ENCODE measurements at regions not wholly inside any gene's neighbourhood (a gene's known extent, or its start where the extent isn't known, plus 50 kb on each side); places are given as distances from the start of the nearest gene placed in this dataset.

GRCh38 chr12:89999699-90000505 is 291.3 kb upstream of the ATP2B1 start:
- H3K4me3 ChIP-seq (ENCODE audit: low read depth, low read length) = no peak overlapping the region
- H3K27ac ChIP-seq (ENCODE audit: low read depth, low read length) = no peak overlapping the region
- no peaks in the 10 kb centered on the region for H3K79me2 ChIP-seq (ENCODE audit: control insufficient read depth, insufficient read depth, low read length, unreplicated experiment)
- H2AFZ ChIP-seq (ENCODE audit: low read length, unreplicated experiment) = peak overlapping the region; percentile 21
- H3K4me1 ChIP-seq (ENCODE audit: control insufficient read depth, insufficient read depth, low read length, unreplicated experiment) = no peaks in the 10 kb centered on the region
- no peaks in the 10 kb centered on the region for H3K27me3 ChIP-seq (ENCODE audit: insufficient read depth, low read length)
- H3K36me3 ChIP-seq (ENCODE audit: insufficient read depth, low read length) = no peaks in the 10 kb centered on the region

GRCh38 chr12:89995870-89996269 is 287.2 kb upstream of the ATP2B1 start:
- Histone ChIP-seq H3K36me3 (ENCODE audit: insufficient read depth, low read length) (no peaks in the 10 kb centered on the region), H3K27me3 (ENCODE audit: insufficient read depth, low read length) (no peaks in the 10 kb centered on the region), H2AFZ (ENCODE audit: low read length, unreplicated experiment) (no peak overlapping the region), H3K4me3 (ENCODE audit: low read depth, low read length) (no peak overlapping the region), H3K79me2 (ENCODE audit: control insufficient read depth, insufficient read depth, low read length, unreplicated experiment) (no peaks in the 10 kb centered on the region), H3K27ac (ENCODE audit: low read depth, low read length) (no peak overlapping the region), H3K4me1 (ENCODE audit: control insufficient read depth, insufficient read depth, low read length, unreplicated experiment) (no peaks in the 10 kb centered on the region)

- H3K27me3 ChIP-seq (ENCODE audit: insufficient read depth, low read length) = no peaks in the 10 kb centered on the region
- H3K79me2 ChIP-seq (ENCODE audit: control insufficient read depth, insufficient read depth, low read length, unreplicated experiment) = no peaks in the 10 kb centered on the region
- H3K27ac ChIP-seq (ENCODE audit: low read depth, low read length) = no peak overlapping the region
- H2AFZ ChIP-seq (ENCODE audit: low read length, unreplicated experiment) = no peak overlapping the region
- H3K4me1 ChIP-seq (ENCODE audit: control insufficient read depth, insufficient read depth, low read length, unreplicated experiment) = no peaks in the 10 kb centered on the region
- H3K36me3 ChIP-seq (ENCODE audit: insufficient read depth, low read length) = no peaks in the 10 kb centered on the region
- H3K4me3 ChIP-seq (ENCODE audit: low read depth, low read length) = no peak overlapping the region
Observed at GRCh38 chr12:89994911-89995310, 286.3 kb upstream of the ATP2B1 start.

GRCh38 chr12:89993632-89994031 is 285.0 kb upstream of the ATP2B1 start:
- Histone ChIP-seq H3K4me3 (ENCODE audit: low read depth, low read length) (no peak overlapping the region), H3K27ac (ENCODE audit: low read depth, low read length) (no peak overlapping the region), H3K36me3 (ENCODE audit: insufficient read depth, low read length) (no peaks in the 10 kb centered on the region), H2AFZ (ENCODE audit: low read length, unreplicated experiment) (no peak overlapping the region), H3K4me1 (ENCODE audit: control insufficient read depth, insufficient read depth, low read length, unreplicated experiment) (no peaks in the 10 kb centered on the region), H3K79me2 (ENCODE audit: control insufficient read depth, insufficient read depth, low read length, unreplicated experiment) (no peaks in the 10 kb centered on the region), H3K27me3 (ENCODE audit: insufficient read depth, low read length) (no peaks in the 10 kb centered on the region)

- Histone ChIP-seq H3K79me2 (ENCODE audit: control insufficient read depth, insufficient read depth, low read length, unreplicated experiment) (no peaks in the 10 kb centered on the region), H3K4me3 (ENCODE audit: low read depth, low read length) (no peak overlapping the region), H3K27ac (ENCODE audit: low read depth, low read length) (no peak overlapping the region), H3K36me3 (ENCODE audit: insufficient read depth, low read length) (no peaks in the 10 kb centered on the region), H3K27me3 (ENCODE audit: insufficient read depth, low read length) (no peaks in the 10 kb centered on the region), H2AFZ (ENCODE audit: low read length, unreplicated experiment) (no peak overlapping the region), H3K4me1 (ENCODE audit: control insufficient read depth, insufficient read depth, low read length, unreplicated experiment) (no peaks in the 10 kb centered on the region)
Observed at GRCh38 chr12:89992668-89993451, 284.2 kb upstream of the ATP2B1 start.

- Histone ChIP-seq H3K27ac (ENCODE audit: low read depth, low read length) (no peak overlapping the region), H3K79me2 (ENCODE audit: control insufficient read depth, insufficient read depth, low read length, unreplicated experiment) (no peaks in the 10 kb centered on the region), H3K4me1 (ENCODE audit: control insufficient read depth, insufficient read depth, low read length, unreplicated experiment) (no peaks in the 10 kb centered on the region), H2AFZ (ENCODE audit: low read length, unreplicated experiment) (no peak overlapping the region), H3K27me3 (ENCODE audit: insufficient read depth, low read length) (no peaks in the 10 kb centered on the region), H3K4me3 (ENCODE audit: low read depth, low read length) (no peak overlapping the region), H3K36me3 (ENCODE audit: insufficient read depth, low read length) (no peaks in the 10 kb centered on the region)
Observed at GRCh38 chr12:89991807-89992590, 283.4 kb upstream of the ATP2B1 start.

- Histone ChIP-seq H3K4me3 (ENCODE audit: low read depth, low read length) (no peak overlapping the region), H2AFZ (ENCODE audit: low read length, unreplicated experiment) (no peak overlapping the region), H3K27me3 (ENCODE audit: insufficient read depth, low read length) (no peaks in the 10 kb centered on the region), H3K79me2 (ENCODE audit: control insufficient read depth, insufficient read depth, low read length, unreplicated experiment) (no peaks in the 10 kb centered on the region), H3K4me1 (ENCODE audit: control insufficient read depth, insufficient read depth, low read length, unreplicated experiment) (no peaks in the 10 kb centered on the region), H3K36me3 (ENCODE audit: insufficient read depth, low read length) (no peaks in the 10 kb centered on the region), H3K27ac (ENCODE audit: low read depth, low read length) (no peak overlapping the region)
Observed at GRCh38 chr12:89988188-89988915, 279.7 kb upstream of the ATP2B1 start.

GRCh38 chr12:89985935-89986334 is 277.3 kb upstream of the ATP2B1 start:
- Histone ChIP-seq H3K27me3 (ENCODE audit: insufficient read depth, low read length) (no peaks in the 10 kb centered on the region), H3K27ac (ENCODE audit: low read depth, low read length) (no peak overlapping the region), H3K4me3 (ENCODE audit: low read depth, low read length) (no peak overlapping the region), H2AFZ (ENCODE audit: low read length, unreplicated experiment) (no peak overlapping the region), H3K36me3 (ENCODE audit: insufficient read depth, low read length) (no peaks in the 10 kb centered on the region), H3K4me1 (ENCODE audit: control insufficient read depth, insufficient read depth, low read length, unreplicated experiment) (no peaks in the 10 kb centered on the region), H3K79me2 (ENCODE audit: control insufficient read depth, insufficient read depth, low read length, unreplicated experiment) (no peaks in the 10 kb centered on the region)

- H3K36me3 ChIP-seq (ENCODE audit: insufficient read depth, low read length) = no peaks in the 10 kb centered on the region
- H2AFZ ChIP-seq (ENCODE audit: low read length, unreplicated experiment) = no peak overlapping the region
- no peaks in the 10 kb centered on the region for H3K27me3 ChIP-seq (ENCODE audit: insufficient read depth, low read length)
- no peaks in the 10 kb centered on the region for H3K79me2 ChIP-seq (ENCODE audit: control insufficient read depth, insufficient read depth, low read length, unreplicated experiment)
- H3K4me1 ChIP-seq (ENCODE audit: control insufficient read depth, insufficient read depth, low read length, unreplicated experiment) = peaks cover 6% of the 10 kb centered on the region
- no peak overlapping the region for H3K27ac ChIP-seq (ENCODE audit: low read depth, low read length)
- no peak overlapping the region for H3K4me3 ChIP-seq (ENCODE audit: low read depth, low read length)
Observed at GRCh38 chr12:89984846-89985245, 276.2 kb upstream of the ATP2B1 start.

GRCh38 chr12:89983622-89984021 is 275.0 kb upstream of the ATP2B1 start:
- H2AFZ ChIP-seq (ENCODE audit: low read length, unreplicated experiment) = no peak overlapping the region
- no peak overlapping the region for H3K4me3 ChIP-seq (ENCODE audit: low read depth, low read length)
- H3K79me2 ChIP-seq (ENCODE audit: control insufficient read depth, insufficient read depth, low read length, unreplicated experiment) = no peaks in the 10 kb centered on the region
- H3K36me3 ChIP-seq (ENCODE audit: insufficient read depth, low read length) = no peaks in the 10 kb centered on the region
- no peak overlapping the region for H3K27ac ChIP-seq (ENCODE audit: low read depth, low read length)
- H3K4me1 ChIP-seq (ENCODE audit: control insufficient read depth, insufficient read depth, low read length, unreplicated experiment) = peaks cover 6% of the 10 kb centered on the region
- H3K27me3 ChIP-seq (ENCODE audit: insufficient read depth, low read length) = no peaks in the 10 kb centered on the region
